ENCODE measurements at regions not wholly inside any gene's neighbourhood (a gene's known extent, or its start where the extent isn't known, plus 50 kb on each side); places are given as distances from the start of the nearest gene placed in this dataset.
"Not testable (repeated sequence)": the region's sequence is repeated elsewhere in the genome, so short reads cannot be mapped to it uniquely, and the experiment has no call there.

- not testable (repeated sequence) for TF ChIP-seq CTCF, POLR2AphosphoS5 (IDR thresholded peaks at IDR 0.05)
These were observed 450.4 kb downstream of the NAV3 start for GRCh38 chr12:78281102-78281501.

All from transverse colon (tissue), 4 donors.